ENCODE measurements at regions not wholly inside any gene's neighbourhood (a gene's known extent, or its start where the extent isn't known, plus 50 kb on each side); places are given as distances from the start of the nearest gene placed in this dataset.

DNA sequence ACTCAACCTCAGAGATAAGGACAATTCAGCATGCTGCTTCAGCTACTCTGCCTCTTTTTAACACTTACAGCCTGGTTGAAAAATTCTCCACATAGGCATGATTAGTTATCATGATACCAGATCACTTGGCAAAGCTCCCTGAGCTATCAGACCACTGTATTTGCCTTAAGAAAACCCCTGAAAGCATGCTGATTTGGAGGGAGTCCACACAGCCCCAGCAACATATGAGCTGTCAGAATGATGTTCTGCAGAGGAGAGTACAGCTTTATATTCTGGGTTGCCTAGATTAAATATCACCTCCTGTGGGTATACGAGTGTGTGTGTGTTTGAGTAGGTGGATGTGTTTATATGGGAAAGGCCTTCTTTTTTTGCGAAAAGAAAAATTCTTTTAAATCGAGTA is 170.2 kb upstream of the CHRM2 start:
- Histone ChIP-seq H3K9me3 (ENCODE audit: low read length) (no peaks in the 10 kb centered on the region), H3K36me3 (ENCODE audit: insufficient read depth, low read length) (no peaks in the 10 kb centered on the region), H3K9me2 (ENCODE audit: low read depth, low read length) (no peaks in the 10 kb centered on the region), H3K27ac (ENCODE audit: low read depth, low read length, poor library complexity, severe bottlenecking) (no peak overlapping the region), H3K79me2 (ENCODE audit: insufficient read depth, low read length) (no peaks in the 10 kb centered on the region), H3K4me1 (ENCODE audit: insufficient read depth, low read length, severe bottlenecking) (no peaks in the 10 kb centered on the region), H3K4me3 (ENCODE audit: low read depth, low read length, poor library complexity, severe bottlenecking) (no peak overlapping the region), H4K20me1 (ENCODE audit: insufficient read depth, low read length) (no peaks in the 10 kb centered on the region), H3K4me2 (ENCODE audit: low read length) (no peak overlapping the region), H2AFZ (ENCODE audit: low read length) (no peak overlapping the region), H3F3A (ENCODE audit: insufficient read depth, low read length) (no peaks in the 10 kb centered on the region), H3K27me3 (ENCODE audit: insufficient read depth, low read length) (no peaks in the 10 kb centered on the region), H3K9ac (ENCODE audit: low read length) (no peak overlapping the region)
- TF ChIP-seq EZH2 (IDR thresholded peaks at IDR 0.05; ENCODE audit: borderline replicate concordance, low read length) = no peak
- TF ChIP-seq, protein P1, sequence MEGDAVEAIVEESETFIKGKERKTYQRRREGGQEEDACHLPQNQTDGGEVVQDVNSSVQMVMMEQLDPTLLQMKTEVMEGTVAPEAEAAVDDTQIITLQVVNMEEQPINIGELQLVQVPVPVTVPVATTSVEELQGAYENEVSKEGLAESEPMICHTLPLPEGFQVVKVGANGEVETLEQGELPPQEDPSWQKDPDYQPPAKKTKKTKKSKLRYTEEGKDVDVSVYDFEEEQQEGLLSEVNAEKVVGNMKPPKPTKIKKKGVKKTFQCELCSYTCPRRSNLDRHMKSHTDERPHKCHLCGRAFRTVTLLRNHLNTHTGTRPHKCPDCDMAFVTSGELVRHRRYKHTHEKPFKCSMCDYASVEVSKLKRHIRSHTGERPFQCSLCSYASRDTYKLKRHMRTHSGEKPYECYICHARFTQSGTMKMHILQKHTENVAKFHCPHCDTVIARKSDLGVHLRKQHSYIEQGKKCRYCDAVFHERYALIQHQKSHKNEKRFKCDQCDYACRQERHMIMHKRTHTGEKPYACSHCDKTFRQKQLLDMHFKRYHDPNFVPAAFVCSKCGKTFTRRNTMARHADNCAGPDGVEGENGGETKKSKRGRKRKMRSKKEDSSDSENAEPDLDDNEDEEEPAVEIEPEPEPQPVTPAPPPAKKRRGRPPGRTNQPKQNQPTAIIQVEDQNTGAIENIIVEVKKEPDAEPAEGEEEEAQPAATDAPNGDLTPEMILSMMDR (IDR thresholded peaks at IDR 0.05; ENCODE audit: low read length) = no peak

DNA sequence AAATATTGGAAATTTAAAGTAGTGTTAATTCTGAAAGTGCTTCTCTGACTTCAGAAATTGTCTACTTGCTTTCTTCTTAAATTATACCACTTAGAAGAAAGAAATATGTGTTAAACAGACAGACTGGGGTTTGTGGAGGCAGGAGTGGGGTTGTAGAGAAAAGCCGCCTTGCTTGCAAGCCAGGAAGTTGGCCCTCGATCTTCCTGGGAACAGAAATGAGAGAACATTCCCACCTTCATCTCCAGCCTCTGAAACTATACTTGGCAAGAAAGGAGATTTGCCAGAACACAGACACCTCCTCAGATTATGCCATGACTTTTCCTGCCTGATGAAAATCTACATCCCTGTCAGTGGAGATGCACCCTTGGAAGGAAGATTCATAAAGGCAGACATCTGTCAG is 171.2 kb upstream of the CHRM2 start:
- TF ChIP-seq, protein P1 (IDR thresholded peaks at IDR 0.05; ENCODE audit: low read length) = no peak
- no peak for TF ChIP-seq EZH2 (IDR thresholded peaks at IDR 0.05; ENCODE audit: borderline replicate concordance, low read length)
- no peaks in the 10 kb centered on the region for H3K9me2 ChIP-seq (ENCODE audit: low read depth, low read length)
- H3K9me3 ChIP-seq (ENCODE audit: low read length) = no peaks in the 10 kb centered on the region
- no peaks in the 10 kb centered on the region for H3K27me3 ChIP-seq (ENCODE audit: insufficient read depth, low read length)
- no peaks in the 10 kb centered on the region for H3K4me1 ChIP-seq (ENCODE audit: insufficient read depth, low read length, severe bottlenecking)
- H3K4me2 ChIP-seq (ENCODE audit: low read length) = no peak overlapping the region
- no peak overlapping the region for H3K9ac ChIP-seq (ENCODE audit: low read length)
- H4K20me1 ChIP-seq (ENCODE audit: insufficient read depth, low read length) = no peaks in the 10 kb centered on the region
- no peak overlapping the region for H3K4me3 ChIP-seq (ENCODE audit: low read depth, low read length, poor library complexity, severe bottlenecking)
- H3K36me3 ChIP-seq (ENCODE audit: insufficient read depth, low read length) = no peaks in the 10 kb centered on the region
- no peak overlapping the region for H2AFZ ChIP-seq (ENCODE audit: low read length)
- H3F3A ChIP-seq (ENCODE audit: insufficient read depth, low read length) = no peaks in the 10 kb centered on the region
- H3K27ac ChIP-seq (ENCODE audit: low read depth, low read length, poor library complexity, severe bottlenecking) = no peak overlapping the region
- no peaks in the 10 kb centered on the region for H3K79me2 ChIP-seq (ENCODE audit: insufficient read depth, low read length)

DNA sequence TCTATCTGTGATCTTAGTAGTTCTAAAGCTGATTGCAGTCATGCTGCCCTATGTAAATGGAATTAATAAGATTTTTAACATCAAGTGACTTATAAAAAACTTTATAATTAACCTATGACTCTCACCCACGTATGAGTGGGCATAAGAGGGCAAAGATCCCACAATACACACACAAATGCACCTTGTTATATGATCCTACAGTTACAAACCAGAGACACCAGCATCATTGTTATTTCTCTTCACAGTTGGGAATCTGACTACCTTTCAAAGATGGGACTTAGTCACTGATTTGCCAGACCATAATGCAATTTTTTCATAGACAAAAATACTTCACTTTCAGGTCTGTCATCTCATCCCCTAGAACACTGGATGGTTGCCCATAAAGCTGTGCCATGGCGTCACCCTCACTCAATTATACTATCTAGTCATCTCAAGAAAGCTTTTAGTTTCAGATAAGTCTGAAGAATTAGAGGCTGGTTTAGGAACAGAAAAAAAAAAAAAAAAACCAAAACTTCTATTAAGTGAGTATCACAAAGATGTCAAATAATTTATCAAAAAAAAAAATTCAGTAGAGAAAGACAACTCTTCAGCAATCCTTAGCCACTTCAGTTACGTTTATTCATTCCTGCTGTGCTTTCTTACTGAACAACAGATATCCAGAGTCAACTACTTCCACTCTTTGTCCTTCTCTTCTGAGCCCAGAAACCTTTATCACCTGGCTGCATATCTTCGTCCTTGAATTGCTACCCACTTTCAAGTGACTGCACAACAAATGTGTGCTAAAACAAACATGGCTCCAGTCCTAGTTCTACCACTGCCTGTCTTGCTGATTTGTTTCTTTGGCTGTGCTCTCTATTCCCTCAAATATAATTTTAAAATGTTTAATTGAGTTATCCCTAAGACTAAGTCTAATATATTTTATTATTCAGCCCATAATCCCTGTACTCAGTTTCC is 175.0 kb upstream of the CHRM2 start:
- no peak overlapping the region for H3K4me2 ChIP-seq (ENCODE audit: low read length)
- H3K9me2 ChIP-seq (ENCODE audit: low read depth, low read length) = no peaks in the 10 kb centered on the region

More for the DNA sequence above, 175.0 kb upstream of the CHRM2 start:
- Histone ChIP-seq H3K79me2 (ENCODE audit: insufficient read depth, low read length) (no peaks in the 10 kb centered on the region), H3K9me3 (ENCODE audit: low read length) (no peaks in the 10 kb centered on the region), H2AFZ (ENCODE audit: low read length) (no peak overlapping the region), H3K36me3 (ENCODE audit: insufficient read depth, low read length) (no peaks in the 10 kb centered on the region), H3K27ac (ENCODE audit: low read depth, low read length, poor library complexity, severe bottlenecking) (no peak overlapping the region), H3K27me3 (ENCODE audit: insufficient read depth, low read length) (no peaks in the 10 kb centered on the region), H3K4me1 (ENCODE audit: insufficient read depth, low read length, severe bottlenecking) (no peaks in the 10 kb centered on the region), H3F3A (ENCODE audit: insufficient read depth, low read length) (no peaks in the 10 kb centered on the region), H4K20me1 (ENCODE audit: insufficient read depth, low read length) (no peaks in the 10 kb centered on the region), H3K4me3 (ENCODE audit: low read depth, low read length, poor library complexity, severe bottlenecking) (no peak overlapping the region), H3K9ac (ENCODE audit: low read length) (no peak overlapping the region)
- TF ChIP-seq, protein P1 (IDR thresholded peaks at IDR 0.05; ENCODE audit: low read length) = no peak
- no peak for TF ChIP-seq EZH2 (IDR thresholded peaks at IDR 0.05; ENCODE audit: borderline replicate concordance, low read length)

Data from OCI-LY1 (cell line).